HG03342 (cell line): ENCODE measurements at regions not wholly inside any gene's neighbourhood (a gene's known extent, or its start where the extent isn't known, plus 50 kb on each side); places are given as distances from the start of the nearest gene placed in this dataset.

Experiments
- ATAC-seq: cut with Tn5 transposase; IDR thresholded peaks from one replicate; pipeline ENCODE4 v1.9.1; 2021; ENCODE audit warnings: mild to moderate bottlenecking, moderate library complexity; ENCODE audit not compliant: unreplicated experiment

- ATAC-seq: no peak
Observed at GRCh38 chr7:31455844-31456243, 58.0 kb upstream of the ITPRID1 start.

- no peak for ATAC-seq
Observed at GRCh38 chr7:31456646-31457368, 57.1 kb upstream of the ITPRID1 start.

GRCh38 chr7:31457551-31457950 is 56.3 kb upstream of the ITPRID1 start:
- ATAC-seq: no peak

GRCh38 chr7:31458203-31458602 is 55.7 kb upstream of the ITPRID1 start:
- ATAC-seq: no peak

DNA sequence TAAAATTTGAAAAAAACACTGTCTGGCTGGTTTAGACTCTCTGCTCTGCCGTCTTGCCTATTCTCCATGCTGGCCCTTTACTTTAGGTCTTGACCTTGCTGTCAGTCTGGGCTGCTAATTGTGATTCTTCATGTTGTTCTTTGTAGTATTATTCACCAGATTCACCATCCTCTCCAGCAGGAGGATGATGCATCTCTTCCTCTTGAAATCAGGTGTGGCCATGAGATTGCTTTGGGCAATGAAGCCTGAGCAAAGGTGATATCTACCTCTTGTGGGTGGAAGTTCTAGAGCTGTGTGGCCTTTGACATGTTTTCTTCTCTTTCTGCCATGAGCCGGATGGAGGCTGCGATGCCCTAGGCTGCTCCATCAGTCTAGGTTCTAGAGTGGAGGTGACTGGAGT is 51.3 kb upstream of the ITPRID1 start:
- no peak for ATAC-seq
